WTC11 (cell line): ENCODE measurements at regions not wholly inside any gene's neighbourhood (a gene's known extent, or its start where the extent isn't known, plus 50 kb on each side); places are given as distances from the start of the nearest gene placed in this dataset.

ENCODE experiments used
- ATAC-seq: fragments of 200-7000 bp; cut with Tn5 transposase; 2 replicates; pipeline ENCODE4 v1.10.0; 2021; ENCODE audit warnings: mild to moderate bottlenecking, moderate library complexity
- CTCF ChIA-PET: fragments of 300-600 bp; sonication (Branson Sonifier 250); formaldehyde crosslinking; loops from one replicate; lab custom pipeline; 2021; ENCODE audit warnings: antibody characterized with exemption; lab: Charles Lee
- POLR2A ChIA-PET: fragments of 350-600 bp; sonication (Branson Sonifier 250); formaldehyde crosslinking; loops from one replicate; lab custom pipeline; 2021; ENCODE audit warnings: antibody characterized with exemption; lab: Charles Lee
- DNase-seq: peaks from one replicate; pipeline ENCODE4 v3.0.0; 2021; ENCODE audit warnings: low spot score
- H3K27ac Mint-ChIP-seq: 2 replicates; pipeline ENCODE4 v1.8.0; 2021; ENCODE audit warnings: mixed read lengths
- H3K27me3 Mint-ChIP-seq: 2 replicates; pipeline ENCODE4 v1.8.0; 2021; ENCODE audit warnings: low read depth, mild to moderate bottlenecking, moderate library complexity, mixed read lengths
- H3K36me3 Mint-ChIP-seq: 2 replicates; pipeline ENCODE4 v1.8.0; 2021; ENCODE audit warnings: mixed read lengths
- H3K4me1 Mint-ChIP-seq: 2 replicates; pipeline ENCODE4 v1.8.0; 2022; ENCODE audit warnings: mixed read lengths
- H3K4me3 Mint-ChIP-seq: 2 replicates; pipeline ENCODE4 v1.8.0; 2021; ENCODE audit warnings: mild to moderate bottlenecking, moderate library complexity, mixed read lengths
- H3K9me3 Mint-ChIP-seq: 2 replicates; pipeline ENCODE4 v1.8.0; 2021; ENCODE audit warnings: mixed read lengths
- ATF1 ChIP-seq: sonication (generic); formaldehyde crosslinking; IDR thresholded peaks from 2 replicates; pipeline ENCODE4 v1.8.1; 2023; ENCODE audit warnings: mild to moderate bottlenecking, moderate library complexity, missing genetic modification reagents
- E2F1 ChIP-seq: sonication (generic); formaldehyde crosslinking; IDR thresholded peaks from 2 replicates; pipeline ENCODE4 v1.8.0; 2022; ENCODE audit warnings: mild to moderate bottlenecking, missing genetic modification reagents
- E2F4 ChIP-seq: sonication (generic); formaldehyde crosslinking; IDR thresholded peaks from 2 replicates; pipeline ENCODE4 v1.8.1; 2022; ENCODE audit warnings: low read depth, mild to moderate bottlenecking, moderate library complexity, missing genetic modification reagents, borderline replicate concordance
- EMX1 ChIP-seq: fragments of 250-450 bp; sonication (Bioruptor Pico); IDR thresholded peaks from 2 replicates; pipeline ENCODE4 v1.8.0; 2021; ENCODE audit warnings: mild to moderate bottlenecking
- ETV6 ChIP-seq: sonication (generic); formaldehyde crosslinking; IDR thresholded peaks from 2 replicates; pipeline ENCODE4 v1.8.1; 2022; ENCODE audit warnings: mild to moderate bottlenecking, missing genetic modification reagents
- FOXK1 ChIP-seq: sonication (generic); formaldehyde crosslinking; IDR thresholded peaks from 2 replicates; pipeline ENCODE4 v1.8.0; 2022; ENCODE audit warnings: mild to moderate bottlenecking, moderate library complexity, missing genetic modification reagents
- FOXP1 ChIP-seq: sonication (generic); formaldehyde crosslinking; IDR thresholded peaks from 2 replicates; pipeline ENCODE4 v1.8.0; 2022; ENCODE audit warnings: missing genetic modification reagents, mild to moderate bottlenecking, moderate library complexity, borderline replicate concordance
- GTF2I ChIP-seq: fragments of 250-450 bp; sonication (Bioruptor Pico); conservative IDR thresholded peaks from 2 replicates; pipeline ENCODE4 v1.4.0; 2021; ENCODE audit warnings: mild to moderate bottlenecking
- JAZF1 ChIP-seq: fragments of 250-450 bp; sonication (Bioruptor Pico); IDR thresholded peaks from 2 replicates; pipeline ENCODE4 v1.9.0; 2021; ENCODE audit warnings: moderate library complexity, mild to moderate bottlenecking, inconsistent platforms
- JUN ChIP-seq: sonication (generic); formaldehyde crosslinking; IDR thresholded peaks from 2 replicates; pipeline ENCODE4 v1.8.0; 2023; ENCODE audit warnings: mild to moderate bottlenecking, missing genetic modification reagents
- MYBL2 ChIP-seq: sonication (generic); formaldehyde crosslinking; IDR thresholded peaks from 2 replicates; pipeline ENCODE4 v1.8.1; 2023; ENCODE audit warnings: mild to moderate bottlenecking, moderate library complexity, missing genetic modification reagents
- NR2C2 ChIP-seq: sonication (generic); formaldehyde crosslinking; IDR thresholded peaks from 2 replicates; pipeline ENCODE4 v1.8.0; 2022; ENCODE audit warnings: mild to moderate bottlenecking, missing genetic modification reagents
- PRRX2 ChIP-seq: fragments of 250-450 bp; sonication (Bioruptor Pico); IDR thresholded peaks from 2 replicates; pipeline ENCODE4 v1.8.0; 2021; ENCODE audit warnings: mild to moderate bottlenecking
- ZMAT4 ChIP-seq: fragments of 250-450 bp; sonication (Bioruptor Pico); IDR thresholded peaks from 2 replicates; pipeline ENCODE4 v1.9.0; 2021; ENCODE audit warnings: mild to moderate bottlenecking
- ZNF121 ChIP-seq: sonication (generic); formaldehyde crosslinking; IDR thresholded peaks from 2 replicates; pipeline ENCODE4 v1.8.0; 2023; ENCODE audit warnings: missing genetic modification reagents
- ZNF219 ChIP-seq: sonication (generic); formaldehyde crosslinking; IDR thresholded peaks from 2 replicates; pipeline ENCODE4 v1.8.0; 2023; ENCODE audit warnings: missing genetic modification reagents, mild to moderate bottlenecking, borderline replicate concordance
- ZNF232 ChIP-seq: sonication (generic); formaldehyde crosslinking; IDR thresholded peaks from 2 replicates; pipeline ENCODE4 v1.8.0; 2022; ENCODE audit warnings: mild to moderate bottlenecking, missing genetic modification reagents
- ZNF263 ChIP-seq: sonication (generic); formaldehyde crosslinking; IDR thresholded peaks from 2 replicates; pipeline ENCODE4 v1.8.1; 2022; ENCODE audit warnings: low read depth, mild to moderate bottlenecking, moderate library complexity, missing genetic modification reagents
- ZNF416 ChIP-seq: fragments of 250-450 bp; sonication (Bioruptor Pico); IDR thresholded peaks from 2 replicates; pipeline ENCODE4 v1.9.0; 2021; ENCODE audit warnings: mild to moderate bottlenecking, inconsistent platforms
- ZNF512 ChIP-seq: sonication (generic); formaldehyde crosslinking; IDR thresholded peaks from 2 replicates; pipeline ENCODE4 v1.8.1; 2022; ENCODE audit warnings: missing genetic modification reagents, borderline replicate concordance
- TF ChIP-seq, protein P1 (sequence below): sonication (generic); formaldehyde crosslinking; IDR thresholded peaks from 2 replicates; pipeline ENCODE4 v1.8.0; 2022; ENCODE audit warnings: mild to moderate bottlenecking, missing genetic modification reagents
- TF ChIP-seq, protein P2 (sequence below): sonication (generic); formaldehyde crosslinking; IDR thresholded peaks from 2 replicates; pipeline ENCODE4 v1.8.1; 2022; ENCODE audit warnings: low read depth, missing genetic modification reagents, borderline replicate concordance
- TF ChIP-seq, protein P3 (sequence below): sonication (generic); formaldehyde crosslinking; IDR thresholded peaks from 2 replicates; pipeline ENCODE4 v1.8.0; 2023; ENCODE audit warnings: missing genetic modification reagents
- TF ChIP-seq, protein P4 (sequence below): sonication (generic); formaldehyde crosslinking; IDR thresholded peaks from 2 replicates; pipeline ENCODE4 v1.8.1; 2023; ENCODE audit warnings: mild to moderate bottlenecking, missing genetic modification reagents, moderate library complexity
- TF ChIP-seq, protein P5 (sequence below): sonication (generic); formaldehyde crosslinking; IDR thresholded peaks from 2 replicates; pipeline ENCODE4 v1.8.1; 2023; ENCODE audit warnings: mild to moderate bottlenecking, missing genetic modification reagents, moderate library complexity

- TF ChIP-seq ZNF121 (CRISPR knock-in tag) (no peak), FOXK1 (CRISPR knock-in tag) (no peak), MYBL2 (CRISPR knock-in tag) (no peak), ZNF232 (CRISPR knock-in tag) (no peak), PRRX2 (CRISPR knock-in tag) (no peak), ZNF219 (CRISPR knock-in tag) (no peak), E2F1 (CRISPR knock-in tag) (no peak), GTF2I (CRISPR knock-in tag) (no peak), E2F4 (CRISPR knock-in tag) (no peak), EMX1 (no peak), ETV6 (no peak)
Measured at GRCh38 chrX:130981836-130982235, 76.3 kb upstream of the ARHGAP36 start (continued).

- CTCF ChIA-PET, result interaction anchor here (1.0 to 1.3 kb wide), 2 partner anchors 10 to 691 kb away, joined by 4 to 5 read pairs; no protein-coding TSS in a partner anchor
- ATAC-seq (no peak), DNase-seq (no peak)
- Mint-ChIP-seq H3K27me3 (no peaks in the 10 kb centered on the region; the same call in 1 of the 2 replicates), H3K4me3 (no peak overlapping the region), H3K4me1 (peaks cover 12% of the 10 kb centered on the region), H3K27ac (no peak overlapping the region), H3K9me3 (no peaks in the 10 kb centered on the region), H3K36me3 (no peaks in the 10 kb centered on the region)
- POLR2A ChIA-PET, result interaction anchor here (0.6 kb wide), 1 partner anchor 162 kb away, joined by 3 read pairs; no protein-coding TSS in a partner anchor
- no peak for TF ChIP-seq ZNF512 (CRISPR knock-in tag)
- TF ChIP-seq, protein P1, sequence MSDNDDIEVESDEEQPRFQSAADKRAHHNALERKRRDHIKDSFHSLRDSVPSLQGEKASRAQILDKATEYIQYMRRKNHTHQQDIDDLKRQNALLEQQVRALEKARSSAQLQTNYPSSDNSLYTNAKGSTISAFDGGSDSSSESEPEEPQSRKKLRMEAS, result no peak
- TF ChIP-seq NR2C2, result no peak
- TF ChIP-seq ZMAT4 (CRISPR knock-in tag), result no peak
- TF ChIP-seq, protein P2, sequence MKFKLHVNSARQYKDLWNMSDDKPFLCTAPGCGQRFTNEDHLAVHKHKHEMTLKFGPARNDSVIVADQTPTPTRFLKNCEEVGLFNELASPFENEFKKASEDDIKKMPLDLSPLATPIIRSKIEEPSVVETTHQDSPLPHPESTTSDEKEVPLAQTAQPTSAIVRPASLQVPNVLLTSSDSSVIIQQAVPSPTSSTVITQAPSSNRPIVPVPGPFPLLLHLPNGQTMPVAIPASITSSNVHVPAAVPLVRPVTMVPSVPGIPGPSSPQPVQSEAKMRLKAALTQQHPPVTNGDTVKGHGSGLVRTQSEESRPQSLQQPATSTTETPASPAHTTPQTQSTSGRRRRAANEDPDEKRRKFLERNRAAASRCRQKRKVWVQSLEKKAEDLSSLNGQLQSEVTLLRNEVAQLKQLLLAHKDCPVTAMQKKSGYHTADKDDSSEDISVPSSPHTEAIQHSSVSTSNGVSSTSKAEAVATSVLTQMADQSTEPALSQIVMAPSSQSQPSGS, result no peak
- TF ChIP-seq ZNF232 (CRISPR knock-in tag), result no peak
- TF ChIP-seq, protein P3, sequence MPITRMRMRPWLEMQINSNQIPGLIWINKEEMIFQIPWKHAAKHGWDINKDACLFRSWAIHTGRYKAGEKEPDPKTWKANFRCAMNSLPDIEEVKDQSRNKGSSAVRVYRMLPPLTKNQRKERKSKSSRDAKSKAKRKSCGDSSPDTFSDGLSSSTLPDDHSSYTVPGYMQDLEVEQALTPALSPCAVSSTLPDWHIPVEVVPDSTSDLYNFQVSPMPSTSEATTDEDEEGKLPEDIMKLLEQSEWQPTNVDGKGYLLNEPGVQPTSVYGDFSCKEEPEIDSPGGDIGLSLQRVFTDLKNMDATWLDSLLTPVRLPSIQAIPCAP, result no peak
- no peak for TF ChIP-seq JUN (CRISPR knock-in tag)
Measured at GRCh38 chrX:130984782-130985181, 73.4 kb upstream of the ARHGAP36 start.

- ChIA-PET POLR2A (interaction anchor here (0.5 kb wide), 1 partner anchor 1754 kb away, joined by 3 read pairs; no protein-coding TSS in a partner anchor), CTCF (no interaction called here)
- DNase-seq, result no peak
- no peaks in the 10 kb centered on the region for H3K36me3 Mint-ChIP-seq
- H3K27me3 Mint-ChIP-seq, result no peaks in the 10 kb centered on the region; the same call in 1 of the 2 replicates
- no peak overlapping the region for H3K4me3 Mint-ChIP-seq
- ATAC-seq, result no peak
- H3K27ac Mint-ChIP-seq, result no peak overlapping the region
- no peaks in the 10 kb centered on the region for H3K9me3 Mint-ChIP-seq
- peaks cover 12% of the 10 kb centered on the region for H3K4me1 Mint-ChIP-seq
- TF ChIP-seq ATF1 (no peak), ZNF512 (CRISPR knock-in tag) (no peak), FOXP1 (CRISPR knock-in tag) (no peak), JAZF1 (CRISPR knock-in tag) (no peak), ZNF416 (CRISPR knock-in tag) (no peak), ZNF263 (no peak)
- TF ChIP-seq, protein P4, sequence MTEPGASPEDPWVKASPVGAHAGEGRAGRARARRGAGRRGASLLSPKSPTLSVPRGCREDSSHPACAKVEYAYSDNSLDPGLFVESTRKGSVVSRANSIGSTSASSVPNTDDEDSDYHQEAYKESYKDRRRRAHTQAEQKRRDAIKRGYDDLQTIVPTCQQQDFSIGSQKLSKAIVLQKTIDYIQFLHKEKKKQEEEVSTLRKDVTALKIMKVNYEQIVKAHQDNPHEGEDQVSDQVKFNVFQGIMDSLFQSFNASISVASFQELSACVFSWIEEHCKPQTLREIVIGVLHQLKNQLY, result no peak
- TF ChIP-seq, protein P5, sequence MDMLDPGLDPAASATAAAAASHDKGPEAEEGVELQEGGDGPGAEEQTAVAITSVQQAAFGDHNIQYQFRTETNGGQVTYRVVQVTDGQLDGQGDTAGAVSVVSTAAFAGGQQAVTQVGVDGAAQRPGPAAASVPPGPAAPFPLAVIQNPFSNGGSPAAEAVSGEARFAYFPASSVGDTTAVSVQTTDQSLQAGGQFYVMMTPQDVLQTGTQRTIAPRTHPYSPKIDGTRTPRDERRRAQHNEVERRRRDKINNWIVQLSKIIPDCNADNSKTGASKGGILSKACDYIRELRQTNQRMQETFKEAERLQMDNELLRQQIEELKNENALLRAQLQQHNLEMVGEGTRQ, result no peak
Measured at GRCh38 chrX:130987241-130987640, 70.9 kb upstream of the ARHGAP36 start.
